ENCODE measurements at regions not wholly inside any gene's neighbourhood (a gene's known extent, or its start where the extent isn't known, plus 50 kb on each side); places are given as distances from the start of the nearest gene placed in this dataset.
"Not testable (repeated sequence)": the region's sequence is repeated elsewhere in the genome, so short reads cannot be mapped to it uniquely, and the experiment has no call there.

- DNase-seq: no peak
Observed at GRCh38 chr5:152177626-152178349, 227.3 kb downstream of the NMUR2 start.

- DNase-seq: no peak
Observed at GRCh38 chr5:152171888-152172287, 233.2 kb downstream of the NMUR2 start.

- no peak for DNase-seq
Observed at GRCh38 chr5:152170350-152170749, 234.7 kb downstream of the NMUR2 start.

- no peak for DNase-seq
Observed at GRCh38 chr5:152164860-152165259, 240.2 kb upstream of the GLRA1 start.

- not testable (repeated sequence) for DNase-seq
Observed at GRCh38 chr5:152159894-152160293, 235.2 kb upstream of the GLRA1 start.

- DNase-seq: not testable (repeated sequence)
Observed at GRCh38 chr5:152154452-152154851, 229.8 kb upstream of the GLRA1 start.

GRCh38 chr5:152151940-152152339 is 227.3 kb upstream of the GLRA1 start:
- no peak for DNase-seq

- DNase-seq: no peak
Observed at GRCh38 chr5:152151113-152151512, 226.5 kb upstream of the GLRA1 start.

GRCh38 chr5:152147286-152147685 is 222.6 kb upstream of the GLRA1 start:
- no peak for DNase-seq

- DNase-seq: no peak
Observed at GRCh38 chr5:152146566-152146965, 221.9 kb upstream of the GLRA1 start.

- no peak for DNase-seq
Observed at GRCh38 chr5:152144556-152144955, 219.9 kb upstream of the GLRA1 start.

- no peak for DNase-seq
Observed at GRCh38 chr5:152144030-152144429, 219.4 kb upstream of the GLRA1 start.

- peak; percentile 25 for DNase-seq
Observed at GRCh38 chr5:152142840-152143469, 218.3 kb upstream of the GLRA1 start.

- DNase-seq: no peak
Observed at GRCh38 chr5:152140347-152140746, 215.7 kb upstream of the GLRA1 start.

- no peak for DNase-seq
Observed at GRCh38 chr5:152137063-152137462, 212.4 kb upstream of the GLRA1 start.

GRCh38 chr5:152136321-152136720 is 211.7 kb upstream of the GLRA1 start:
- DNase-seq: no peak

- no peak for DNase-seq
Observed at GRCh38 chr5:152135827-152136226, 211.2 kb upstream of the GLRA1 start.

- no peak for DNase-seq
Observed at GRCh38 chr5:152125661-152126205, 201.1 kb upstream of the GLRA1 start.

GRCh38 chr5:152124409-152125041 is 199.9 kb upstream of the GLRA1 start:
- no peak for DNase-seq

- DNase-seq: no peak
Observed at GRCh38 chr5:152118676-152119470, 194.2 kb upstream of the GLRA1 start.

GRCh38 chr5:152116934-152117333 is 192.3 kb upstream of the GLRA1 start:
- DNase-seq: no peak

GRCh38 chr5:152113401-152113800 is 188.8 kb upstream of the GLRA1 start:
- no peak for DNase-seq

GRCh38 chr5:152107220-152107619 is 182.6 kb upstream of the GLRA1 start:
- no peak for DNase-seq

Measured in CD4-positive, alpha-beta T cell treated with Interferon gamma for 1 hour (primary cell).